ENCODE measurements at regions not wholly inside any gene's neighbourhood (a gene's known extent, or its start where the extent isn't known, plus 50 kb on each side); places are given as distances from the start of the nearest gene placed in this dataset.

- Histone ChIP-seq H3K27ac (no peak overlapping the region), H3K4me3 (no peak overlapping the region), H3K4me1 (replicated peaks in 1 of 2) (no peaks in the 10 kb centered on the region)
- no peak for ATAC-seq (replicated peaks in 6 of 8)
- 51 to 100% (median 75%) methylated on average over 1 to 2 of the region's 2 CpGs; no CpG with 5 or more reads in 4 of the 10 experiments for WGBS, 10 experiments
- in situ Hi-C loops (cut with MboI; ENCODE audit: low pct_unique_long_range_greater_than_20kb in 2 of 9, low sequenced_read_pairs in 9 of 9, unreplicated experiment in 9 of 9) = no loop called here
Measured at GRCh38 chr2:84373391-84373790, 85.7 kb downstream of the SUCLG1 start.

- in situ Hi-C loops (cut with MboI; ENCODE audit: low pct_unique_long_range_greater_than_20kb in 2 of 9, low sequenced_read_pairs in 9 of 9, unreplicated experiment in 9 of 9) = no loop called here
- no peak overlapping the region for H3K27ac ChIP-seq
- 0 to 100% (median 10%) methylated on average over 1 of the region's 1 CpG; no CpG with 5 or more reads in 5 of the 10 experiments for WGBS, 10 experiments
- no peaks in the 10 kb centered on the region for H3K4me1 ChIP-seq (replicated peaks in 1 of 2)
- H3K4me3 ChIP-seq = no peak overlapping the region
- no peak for ATAC-seq (replicated peaks in 6 of 8)
Measured at GRCh38 chr2:84362541-84362940, 96.5 kb downstream of the SUCLG1 start.

GRCh38 chr2:84338069-84338468 is 121.0 kb downstream of the SUCLG1 start:
- no peak overlapping the region for H3K27ac ChIP-seq
- WGBS, 10 experiments = 3 to 82% (median 47%) methylated on average over 1 to 3 of the region's 3 CpGs
- H3K4me3 ChIP-seq = no peak overlapping the region
- ATAC-seq (replicated peaks in 6 of 8) = peak in 3 of 8 experiments; percentile 29 to 93 (median 66)
- H3K4me1 ChIP-seq (replicated peaks in 1 of 2) = no peaks in the 10 kb centered on the region
- in situ Hi-C loops (cut with MboI; ENCODE audit: low pct_unique_long_range_greater_than_20kb in 2 of 9, low sequenced_read_pairs in 9 of 9, unreplicated experiment in 9 of 9) = no loop called here

- H3K4me3 ChIP-seq = no peak overlapping the region
- 0 to 83% (median 69%) methylated on average over 1 of the region's 1 CpG; no CpG with 5 or more reads in 2 of the 10 experiments for WGBS, 10 experiments
- no peak overlapping the region for H3K27ac ChIP-seq
- in situ Hi-C loops (cut with MboI; ENCODE audit: low pct_unique_long_range_greater_than_20kb in 2 of 9, low sequenced_read_pairs in 9 of 9, unreplicated experiment in 9 of 9) = loop anchor here in 1 of 9 experiments (10.0 kb wide), 1 partner anchor 97 kb away; no protein-coding TSS in a partner anchor
- no peaks in the 10 kb centered on the region for H3K4me1 ChIP-seq (replicated peaks in 1 of 2)
- ATAC-seq (replicated peaks in 6 of 8) = no peak
Measured at GRCh38 chr2:84327645-84328249, 131.3 kb downstream of the SUCLG1 start.

GRCh38 chr2:84326831-84327432 is 132.1 kb downstream of the SUCLG1 start:
- Histone ChIP-seq H3K27ac (no peak overlapping the region), H3K4me1 (replicated peaks in 1 of 2) (no peaks in the 10 kb centered on the region), H3K4me3 (no peak overlapping the region)
- in situ Hi-C loops (cut with MboI; ENCODE audit: low pct_unique_long_range_greater_than_20kb in 2 of 9, low sequenced_read_pairs in 9 of 9, unreplicated experiment in 9 of 9) = loop anchor here in 1 of 9 experiments (10.0 kb wide), 1 partner anchor 98 kb away; no protein-coding TSS in a partner anchor
- ATAC-seq (replicated peaks in 6 of 8) = peak in 3 of 8 experiments; percentile 69 to 75 (median 70)
- 17 to 100% (median 87%) methylated on average over 1 to 4 of the region's 4 CpGs; no CpG with 5 or more reads in 2 of the 10 experiments for WGBS, 10 experiments

- in situ Hi-C loops (cut with MboI; ENCODE audit: low pct_unique_long_range_greater_than_20kb in 2 of 9, low sequenced_read_pairs in 9 of 9, unreplicated experiment in 9 of 9) = loop anchor here in 1 of 9 experiments (10.0 kb wide), 1 partner anchor 101 kb away; no protein-coding TSS in a partner anchor
- ATAC-seq (replicated peaks in 6 of 8) = no peak
- 25 to 100% (median 87%) methylated on average over 1 to 2 of the region's 2 CpGs; no CpG with 5 or more reads in 3 of the 10 experiments for WGBS, 10 experiments
- no peak overlapping the region for H3K27ac ChIP-seq
- no peak overlapping the region for H3K4me3 ChIP-seq
- no peaks in the 10 kb centered on the region for H3K4me1 ChIP-seq (replicated peaks in 1 of 2)
Measured at GRCh38 chr2:84323890-84324289, 135.2 kb downstream of the SUCLG1 start.

- 0 to 100% (median 87%) methylated on average over 1 to 2 of the region's 2 CpGs for WGBS, 10 experiments
- Histone ChIP-seq H3K4me1 (replicated peaks in 1 of 2) (no peaks in the 10 kb centered on the region), H3K27ac (no peak overlapping the region), H3K4me3 (no peak overlapping the region)
- in situ Hi-C loops (cut with MboI; ENCODE audit: low pct_unique_long_range_greater_than_20kb in 2 of 9, low sequenced_read_pairs in 9 of 9, unreplicated experiment in 9 of 9) = loop anchor here in 1 of 9 experiments (10.0 kb wide), 1 partner anchor 104 kb away; no protein-coding TSS in a partner anchor
- peak in 5 of 8 experiments; percentile 11 to 88 (median 53) for ATAC-seq (replicated peaks in 6 of 8)
Measured at GRCh38 chr2:84320940-84321339, 138.1 kb downstream of the SUCLG1 start.

- no peak overlapping the region for H3K27ac ChIP-seq
- in situ Hi-C loops (cut with MboI; ENCODE audit: low pct_unique_long_range_greater_than_20kb in 2 of 9, low sequenced_read_pairs in 9 of 9, unreplicated experiment in 9 of 9) = loop anchor here in 1 of 9 experiments (10.0 kb wide), 1 partner anchor 295 kb away; no protein-coding TSS in a partner anchor
- no peak overlapping the region for H3K4me3 ChIP-seq
- no peaks in the 10 kb centered on the region for H3K4me1 ChIP-seq (replicated peaks in 1 of 2)
- ATAC-seq (replicated peaks in 6 of 8) = no peak
- 0 to 100% (median 56%) methylated on average over 1 to 6 of the region's 6 CpGs; no CpG with 5 or more reads in 1 of the 10 experiments for WGBS, 10 experiments
Measured at GRCh38 chr2:84319581-84319980, 139.5 kb downstream of the SUCLG1 start.

GRCh38 chr2:84317135-84317534 is 141.9 kb downstream of the SUCLG1 start:
- Histone ChIP-seq H3K4me1 (replicated peaks in 1 of 2) (no peaks in the 10 kb centered on the region), H3K27ac (no peak overlapping the region), H3K4me3 (no peak overlapping the region)
- 93 to 100% (median 100%) methylated on average over 2 of the region's 2 CpGs; no CpG with 5 or more reads in 6 of the 10 experiments for WGBS, 10 experiments
- in situ Hi-C loops (cut with MboI; ENCODE audit: low pct_unique_long_range_greater_than_20kb in 2 of 9, low sequenced_read_pairs in 9 of 9, unreplicated experiment in 9 of 9) = loop anchor here in 1 of 9 experiments (10.0 kb wide), 1 partner anchor 292 kb away; no protein-coding TSS in a partner anchor
- ATAC-seq (replicated peaks in 6 of 8) = no peak

GRCh38 chr2:84314901-84315330 is 144.2 kb downstream of the SUCLG1 start:
- in situ Hi-C loops (cut with MboI; ENCODE audit: low pct_unique_long_range_greater_than_20kb in 2 of 9, low sequenced_read_pairs in 9 of 9, unreplicated experiment in 9 of 9) = loop anchor here in 1 of 9 experiments (10.0 kb wide), 1 partner anchor 290 kb away; no protein-coding TSS in a partner anchor
- no peaks in the 10 kb centered on the region for H3K4me1 ChIP-seq (replicated peaks in 1 of 2)

GRCh38 chr2:84314250-84314649 is 144.8 kb downstream of the SUCLG1 start:
- WGBS, 10 experiments = 64 to 100% (median 100%) methylated on average over 1 to 4 of the region's 6 CpGs; no CpG with 5 or more reads in 4 of the 10 experiments
- Histone ChIP-seq H3K4me1 (replicated peaks in 1 of 2) (no peaks in the 10 kb centered on the region), H3K27ac (no peak overlapping the region), H3K4me3 (no peak overlapping the region)
- no peak for ATAC-seq (replicated peaks in 6 of 8)
- in situ Hi-C loops (cut with MboI; ENCODE audit: low pct_unique_long_range_greater_than_20kb in 2 of 9, low sequenced_read_pairs in 9 of 9, unreplicated experiment in 9 of 9) = loop anchor here in 1 of 9 experiments (10.0 kb wide), 1 partner anchor 289 kb away; no protein-coding TSS in a partner anchor

More at GRCh38 chr2:84314901-84315330, 144.2 kb downstream of the SUCLG1 start:
- WGBS, 10 experiments = 0 to 17% (median 1%) methylated on average over 1 to 9 of the region's 11 CpGs; no CpG with 5 or more reads in 4 of the 10 experiments
- no peak overlapping the region for H3K4me3 ChIP-seq
- no peak overlapping the region for H3K27ac ChIP-seq
- peak; percentile 88 to 100 (median 96) for ATAC-seq (replicated peaks in 6 of 8)

- H3K27ac ChIP-seq = no peak overlapping the region
- H3K4me1 ChIP-seq (replicated peaks in 1 of 2) = no peaks in the 10 kb centered on the region
- in situ Hi-C loops (cut with MboI; ENCODE audit: low pct_unique_long_range_greater_than_20kb in 2 of 9, low sequenced_read_pairs in 9 of 9, unreplicated experiment in 9 of 9) = no loop called here
- no peak overlapping the region for H3K4me3 ChIP-seq
- WGBS, 10 experiments = 7 to 100% (median 83%) methylated on average over 1 to 3 of the region's 3 CpGs; no CpG with 5 or more reads in 5 of the 10 experiments
- ATAC-seq (replicated peaks in 6 of 8) = no peak
Measured at GRCh38 chr2:84309281-84309680, 149.8 kb downstream of the SUCLG1 start.

GRCh38 chr2:84306361-84306760 is 152.7 kb downstream of the SUCLG1 start:
- in situ Hi-C loops (cut with MboI; ENCODE audit: low pct_unique_long_range_greater_than_20kb in 2 of 9, low sequenced_read_pairs in 9 of 9, unreplicated experiment in 9 of 9) = no loop called here
- Histone ChIP-seq H3K4me3 (no peak overlapping the region), H3K27ac (no peak overlapping the region), H3K4me1 (replicated peaks in 1 of 2) (no peaks in the 10 kb centered on the region)
- WGBS, 10 experiments = 20 to 83% (median 65%) methylated on average over 1 to 4 of the region's 4 CpGs; no CpG with 5 or more reads in 1 of the 10 experiments
- ATAC-seq (replicated peaks in 6 of 8) = no peak

All from motor neuron (in vitro differentiated cells).